GM12874 (cell line): ENCODE measurements at regions not wholly inside any gene's neighbourhood (a gene's known extent, or its start where the extent isn't known, plus 50 kb on each side); places are given as distances from the start of the nearest gene placed in this dataset.

Experiments
- TF ChIP-seq, protein P1 (sequence below): IDR thresholded peaks from 2 replicates; pipeline ENCODE4 v1.5.1; 2011; ENCODE audit warnings: low read depth, mild to moderate bottlenecking, control low read depth, low read length, moderate library complexity; ENCODE audit not compliant: insufficient read depth

GRCh38 chr3:59186725-59187124 is 136.9 kb upstream of the CFAP20DC start:
- TF ChIP-seq, protein P1, sequence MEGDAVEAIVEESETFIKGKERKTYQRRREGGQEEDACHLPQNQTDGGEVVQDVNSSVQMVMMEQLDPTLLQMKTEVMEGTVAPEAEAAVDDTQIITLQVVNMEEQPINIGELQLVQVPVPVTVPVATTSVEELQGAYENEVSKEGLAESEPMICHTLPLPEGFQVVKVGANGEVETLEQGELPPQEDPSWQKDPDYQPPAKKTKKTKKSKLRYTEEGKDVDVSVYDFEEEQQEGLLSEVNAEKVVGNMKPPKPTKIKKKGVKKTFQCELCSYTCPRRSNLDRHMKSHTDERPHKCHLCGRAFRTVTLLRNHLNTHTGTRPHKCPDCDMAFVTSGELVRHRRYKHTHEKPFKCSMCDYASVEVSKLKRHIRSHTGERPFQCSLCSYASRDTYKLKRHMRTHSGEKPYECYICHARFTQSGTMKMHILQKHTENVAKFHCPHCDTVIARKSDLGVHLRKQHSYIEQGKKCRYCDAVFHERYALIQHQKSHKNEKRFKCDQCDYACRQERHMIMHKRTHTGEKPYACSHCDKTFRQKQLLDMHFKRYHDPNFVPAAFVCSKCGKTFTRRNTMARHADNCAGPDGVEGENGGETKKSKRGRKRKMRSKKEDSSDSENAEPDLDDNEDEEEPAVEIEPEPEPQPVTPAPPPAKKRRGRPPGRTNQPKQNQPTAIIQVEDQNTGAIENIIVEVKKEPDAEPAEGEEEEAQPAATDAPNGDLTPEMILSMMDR, result no peak

GRCh38 chr3:59185591-59186369 is 136.0 kb upstream of the CFAP20DC start:
- TF ChIP-seq, protein P1, result no peak

DNA sequence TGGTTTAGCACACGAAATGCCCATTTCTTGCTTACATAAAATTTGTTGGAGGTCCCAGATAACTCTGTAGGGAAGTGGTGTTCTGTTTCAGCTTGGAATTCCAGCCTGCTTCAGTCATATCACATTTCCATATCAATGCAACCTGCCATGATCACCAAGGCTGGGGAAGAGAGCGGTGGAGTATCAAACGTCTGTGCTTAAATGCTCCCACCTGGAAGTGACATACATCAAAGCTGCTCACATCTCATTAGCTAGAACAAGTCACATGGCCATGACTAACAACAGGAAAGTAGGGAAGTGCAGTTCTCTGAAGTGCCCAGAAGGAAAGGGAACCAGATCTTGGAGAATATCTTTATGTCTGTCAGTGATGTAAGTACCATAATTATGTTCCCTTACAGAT is 130.2 kb upstream of the CFAP20DC start:
- TF ChIP-seq, protein P1, result no peak

- TF ChIP-seq, protein P1, result no peak
These were observed 128.9 kb upstream of the CFAP20DC start for GRCh38 chr3:59178698-59179097.

DNA sequence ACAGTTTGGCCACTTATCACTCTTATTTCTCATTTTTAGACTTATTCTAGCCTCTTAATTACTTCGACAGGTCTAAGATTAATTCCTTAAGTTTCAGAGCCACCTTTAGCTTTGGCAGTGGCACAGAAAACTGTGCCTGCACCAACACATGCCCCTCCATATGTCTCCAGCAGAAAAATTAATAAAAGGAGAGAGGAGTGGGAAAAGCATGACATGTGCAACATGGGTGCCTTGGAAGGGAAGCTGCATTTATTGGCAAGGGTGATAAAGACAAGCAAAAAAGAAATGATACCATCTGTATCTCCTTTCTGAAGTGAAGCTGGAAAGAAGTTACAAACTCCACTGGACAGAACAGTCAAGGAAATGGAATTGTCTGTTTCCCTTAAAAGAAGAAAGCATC is 121.7 kb upstream of the CFAP20DC start:
- TF ChIP-seq, protein P1, result no peak

- TF ChIP-seq, protein P1, result no peak
These were observed 117.9 kb upstream of the CFAP20DC start for GRCh38 chr3:59167756-59168155.

DNA sequence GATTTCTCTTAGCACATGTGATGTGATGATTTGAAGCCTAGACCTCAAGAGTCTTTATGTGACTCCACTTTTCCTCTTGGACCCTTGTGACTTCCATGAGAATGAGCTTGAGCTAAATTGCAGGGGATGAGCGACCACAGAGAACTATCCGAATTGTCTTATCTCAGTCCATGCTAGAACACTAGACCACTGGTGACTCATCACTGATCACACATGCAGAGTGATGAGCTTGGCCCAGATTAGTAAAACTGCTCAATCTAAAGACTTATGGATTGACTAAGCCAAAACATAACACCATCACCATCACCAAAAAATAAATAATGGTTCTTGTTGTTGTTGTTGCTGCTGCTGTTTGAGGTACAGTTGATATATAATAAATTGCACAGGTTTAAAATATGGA is 114.1 kb upstream of the CFAP20DC start:
- TF ChIP-seq, protein P1, result no peak

DNA sequence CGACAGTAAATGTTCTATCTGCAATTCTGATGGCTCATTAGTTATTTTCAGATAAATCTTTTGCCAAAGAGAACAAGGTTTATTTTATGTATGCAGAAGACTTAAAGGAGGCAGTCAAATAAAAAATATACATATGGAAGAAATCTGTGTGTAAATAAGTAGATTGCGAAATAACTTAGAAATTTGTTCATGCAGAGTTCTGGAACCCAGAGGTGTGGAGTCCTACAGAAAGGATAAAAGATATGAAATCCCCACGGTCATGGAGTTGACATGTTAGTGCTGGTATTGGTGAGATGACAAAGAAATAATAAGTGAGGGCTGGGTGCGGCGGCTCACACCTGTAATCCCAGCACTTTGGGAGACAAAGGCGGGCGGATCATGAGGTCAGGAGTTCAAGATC is 111.2 kb upstream of the CFAP20DC start:
- TF ChIP-seq, protein P1, result no peak
